HG02623 (cell line): ENCODE measurements at regions not wholly inside any gene's neighbourhood (a gene's known extent, or its start where the extent isn't known, plus 50 kb on each side); places are given as distances from the start of the nearest gene placed in this dataset.
"Not testable (repeated sequence)": the region's sequence is repeated elsewhere in the genome, so short reads cannot be mapped to it uniquely, and the experiment has no call there.

ENCODE experiments used
- ATAC-seq: cut with Tn5 transposase; IDR thresholded peaks from one replicate; pipeline ENCODE4 v1.9.1; 2021; ENCODE audit warnings: moderate library complexity; ENCODE audit not compliant: unreplicated experiment

GRCh38 chrX:150118476-150118875 is 180.2 kb upstream of the EOLA2 start:
- no peak for ATAC-seq

GRCh38 chrX:150119323-150119722 is 181.0 kb upstream of the EOLA2 start:
- ATAC-seq = no peak

GRCh38 chrX:150125045-150125444 is 186.8 kb upstream of the EOLA2 start:
- not testable (repeated sequence) for ATAC-seq

DNA sequence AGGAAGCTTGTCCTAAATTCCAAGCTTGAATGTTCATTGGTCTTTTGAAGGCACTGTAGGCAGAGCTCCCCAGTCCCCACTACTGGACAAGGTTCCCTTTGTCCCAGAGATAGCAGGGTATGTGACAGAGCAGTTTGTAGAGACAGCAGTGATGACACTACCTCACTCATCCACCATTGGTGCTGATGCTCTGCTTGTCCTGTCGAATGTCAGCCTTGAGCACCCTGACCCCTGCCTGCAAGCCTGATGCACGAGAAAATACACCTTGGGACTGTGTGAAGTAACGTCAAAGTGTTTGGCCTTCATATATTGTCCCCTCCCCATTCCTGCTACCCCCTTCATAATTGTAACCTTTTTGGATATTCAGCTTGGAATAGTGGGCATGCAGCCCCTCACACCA is 188.9 kb upstream of the EOLA2 start:
- ATAC-seq = no peak

DNA sequence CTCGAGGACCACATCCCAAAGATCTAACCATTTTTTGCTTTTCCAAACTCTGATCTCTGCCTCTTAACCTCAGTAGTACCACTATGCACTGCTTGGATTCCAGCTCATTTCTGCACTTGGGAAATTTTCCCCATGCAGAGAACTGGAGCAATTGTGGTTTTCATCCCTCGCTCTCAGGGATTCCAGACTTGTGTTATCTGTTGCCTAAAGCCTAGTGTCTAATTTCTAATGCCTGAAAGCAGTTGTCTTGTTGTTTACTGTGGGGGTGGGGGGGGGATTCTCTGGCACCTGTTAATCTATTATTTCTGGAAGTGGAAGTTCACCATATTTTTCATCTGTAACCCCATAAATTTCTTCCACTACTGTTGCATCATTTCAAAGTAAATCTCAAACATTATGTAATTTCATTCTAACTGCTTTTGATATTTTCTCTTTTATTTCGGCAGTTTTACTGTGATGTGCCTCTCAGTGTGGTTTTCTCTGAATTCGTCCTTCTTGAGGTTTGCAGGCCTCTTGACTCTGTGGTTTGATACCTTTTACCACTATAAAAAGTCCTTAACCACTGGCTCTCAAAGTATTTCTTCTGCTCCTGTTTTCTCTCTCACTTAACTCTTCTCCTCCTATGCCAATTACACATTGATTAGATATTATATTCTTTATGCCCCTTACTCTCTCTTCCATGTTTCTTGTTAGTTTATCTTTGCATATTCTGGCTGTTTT is 205.6 kb upstream of the EOLA2 start:
- ATAC-seq = no peak

GRCh38 chrX:150146271-150146896 is 208.1 kb upstream of the EOLA2 start:
- ATAC-seq = no peak

- ATAC-seq = no peak
Observed at GRCh38 chrX:150148749-150149672, 210.7 kb upstream of the EOLA2 start.

DNA sequence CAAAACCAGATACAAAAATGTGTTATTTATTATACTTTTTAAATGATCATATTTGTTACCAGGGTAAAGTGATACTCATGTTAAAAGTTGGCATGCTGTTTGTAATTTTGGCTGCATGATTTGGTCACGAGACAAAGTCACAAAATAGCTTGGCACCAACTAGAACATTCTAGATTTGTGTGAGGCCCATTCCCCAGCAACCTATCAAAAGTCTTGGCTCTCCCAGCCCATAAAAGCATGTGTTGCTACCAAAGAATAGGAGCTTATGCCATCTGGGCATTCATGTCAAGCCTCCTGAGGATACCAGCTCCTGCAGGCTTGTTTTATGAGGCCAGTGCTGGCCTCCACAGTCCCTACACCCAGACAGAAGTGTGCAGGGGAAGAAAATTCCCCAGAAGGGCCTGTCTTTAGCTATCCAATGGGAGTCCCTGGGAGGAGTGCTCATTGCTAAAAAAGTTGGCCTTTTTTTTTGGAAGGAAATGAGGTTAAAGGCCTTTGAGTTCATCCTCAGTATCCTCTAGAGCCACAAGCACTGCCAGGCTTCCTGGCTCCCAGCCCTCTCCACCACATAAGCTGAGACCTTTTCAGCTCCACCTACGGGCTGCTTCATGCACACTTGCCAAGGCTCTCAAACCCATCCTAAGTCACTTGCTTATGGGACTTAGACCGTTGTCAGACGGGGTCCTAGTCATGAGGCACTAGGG is 211.9 kb upstream of the EOLA2 start:
- ATAC-seq = no peak

DNA sequence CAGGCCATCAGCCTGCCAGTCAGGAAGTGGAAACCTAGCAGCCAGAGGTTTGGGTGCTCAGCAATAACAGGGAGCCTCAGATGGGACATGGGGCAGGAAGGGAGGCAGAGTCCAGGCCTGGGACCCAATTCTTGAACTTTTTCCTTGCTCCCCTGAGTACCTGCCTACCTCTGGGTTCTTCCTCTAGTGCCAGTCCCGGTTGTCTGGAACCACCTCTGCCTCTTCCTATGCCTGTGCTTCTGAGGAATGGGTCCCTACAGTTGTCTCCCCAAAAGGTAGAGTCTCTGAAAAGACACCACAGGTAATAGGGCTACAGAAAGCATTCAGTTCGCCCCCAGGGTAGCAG is 212.4 kb upstream of the MAMLD1 start:
- ATAC-seq = no peak

DNA sequence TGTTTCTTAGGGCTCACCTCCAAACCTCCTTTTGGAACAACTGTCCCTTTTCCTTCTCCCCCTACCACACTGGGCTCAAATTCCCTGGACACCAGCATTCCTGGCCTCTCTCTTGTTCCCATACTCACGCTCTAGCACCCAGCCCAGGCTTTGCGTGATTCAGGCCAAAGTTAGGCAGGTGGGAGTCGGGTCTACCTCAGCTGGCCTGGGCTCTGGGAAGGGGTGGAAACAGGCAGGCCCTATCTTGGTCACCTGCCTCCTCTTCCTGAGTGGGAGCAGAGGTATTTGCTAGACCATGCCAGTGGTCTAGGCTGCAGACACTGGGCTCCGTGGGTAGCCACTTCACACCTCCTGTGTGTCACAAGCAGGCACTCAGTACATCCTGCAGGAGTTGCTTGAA is 211.1 kb upstream of the MAMLD1 start:
- no peak for ATAC-seq

DNA sequence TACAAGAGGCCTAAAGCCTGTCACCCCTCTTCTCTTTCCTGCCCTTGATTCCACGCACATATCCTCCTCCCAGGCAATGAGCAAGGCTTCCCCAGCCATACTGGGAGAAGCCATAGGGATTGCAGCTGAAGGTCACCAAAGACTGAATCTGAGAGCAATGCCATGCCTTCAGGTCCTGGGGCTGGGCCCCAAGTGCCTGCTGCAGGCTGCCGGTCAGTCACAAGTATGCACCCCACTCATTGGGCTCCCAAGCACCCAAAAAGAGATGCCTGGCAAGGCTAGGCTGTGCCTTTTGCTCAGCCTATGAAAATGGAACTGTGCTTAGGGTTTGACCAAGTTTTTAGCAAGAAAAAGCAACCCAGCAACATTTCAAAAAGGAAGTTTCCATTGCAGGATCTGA is 210.6 kb upstream of the MAMLD1 start:
- ATAC-seq = no peak

DNA sequence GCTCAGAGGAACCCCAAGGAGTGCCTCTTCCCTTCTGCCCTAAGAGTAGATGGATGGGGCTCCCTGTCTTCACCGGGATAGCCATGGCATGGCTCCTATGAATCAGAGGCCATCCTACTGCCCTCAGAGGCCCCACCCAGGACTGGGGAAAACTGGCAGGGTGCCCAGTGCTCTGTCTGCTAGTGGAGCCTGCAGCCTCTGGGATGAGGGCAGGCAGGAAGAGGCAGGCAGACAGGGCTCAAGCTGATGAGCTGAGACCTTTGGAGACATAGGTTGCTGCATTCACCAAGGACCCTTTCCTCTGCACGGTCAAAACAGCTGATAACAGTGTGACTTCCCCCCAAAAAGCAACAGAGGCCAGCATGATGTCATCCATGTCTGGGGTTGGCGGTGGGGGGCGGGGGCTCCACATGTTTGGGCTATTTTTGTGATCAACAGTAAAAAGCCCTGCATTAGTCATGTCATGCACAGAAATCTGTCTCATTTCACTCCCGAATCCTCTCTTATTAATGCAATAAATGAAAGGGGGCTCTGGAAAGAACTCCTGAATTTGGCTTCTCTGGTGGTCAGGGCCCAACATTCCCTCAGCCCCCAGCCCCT is 207.6 kb upstream of the MAMLD1 start:
- ATAC-seq = no peak

DNA sequence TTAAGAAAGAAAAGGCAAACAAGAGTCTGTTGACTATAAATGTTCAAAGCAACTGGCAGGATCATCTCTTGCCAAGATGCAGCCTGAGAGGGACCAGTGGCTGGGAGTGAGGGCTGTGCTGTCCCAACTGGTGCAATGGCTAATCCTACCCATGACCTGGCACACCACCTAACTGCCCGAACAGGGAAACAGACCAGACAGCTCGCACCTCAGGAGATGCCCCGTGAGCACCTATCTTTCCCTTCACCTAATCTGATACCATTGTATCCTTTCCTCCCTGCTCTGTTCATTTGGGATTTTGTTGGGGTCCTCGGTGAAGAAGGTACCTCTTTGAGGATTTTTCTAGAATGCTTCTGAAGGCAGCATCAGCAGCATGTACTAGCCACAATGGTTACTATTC is 206.5 kb upstream of the MAMLD1 start:
- no peak for ATAC-seq

GRCh38 chrX:150157291-150157690 is 205.8 kb upstream of the MAMLD1 start:
- ATAC-seq = no peak

DNA sequence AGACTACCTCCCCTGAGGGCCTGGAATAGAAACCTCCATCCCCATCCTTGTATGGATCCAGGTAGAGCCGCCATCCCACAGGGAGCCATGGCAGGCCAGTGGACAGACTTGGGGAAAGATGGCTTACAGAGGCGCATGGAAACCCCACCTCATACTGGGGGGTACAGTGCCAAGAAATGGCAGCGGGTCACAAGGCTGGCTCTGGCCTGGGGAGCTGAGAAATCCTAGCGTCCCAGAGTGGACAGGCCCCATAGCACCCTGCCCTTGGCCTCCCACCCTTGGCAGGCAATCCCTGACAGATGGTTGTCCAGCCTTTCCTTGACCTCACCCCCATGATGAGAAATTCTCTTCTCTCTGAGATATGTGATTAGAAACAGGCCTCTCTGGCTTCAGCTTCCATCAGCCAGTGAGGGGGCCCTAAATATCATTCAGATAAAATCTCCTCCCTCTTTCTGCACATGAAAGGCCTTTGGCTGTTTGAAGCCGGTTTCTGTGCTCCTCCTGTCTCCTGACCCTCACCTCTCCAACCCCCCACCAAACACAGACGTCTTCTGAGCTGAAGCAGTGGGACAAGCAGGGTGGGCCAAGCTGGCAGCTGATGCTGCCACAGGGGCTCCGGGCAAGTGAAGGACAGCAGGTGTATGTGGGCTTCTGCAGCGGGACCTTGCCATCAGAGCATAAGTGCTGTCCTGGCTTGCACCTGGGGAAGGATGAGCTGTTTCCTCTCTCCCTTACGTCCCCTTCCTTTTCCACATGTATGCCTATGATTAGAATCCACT is 204.4 kb upstream of the MAMLD1 start:
- no peak for ATAC-seq

- no peak for ATAC-seq
Observed at GRCh38 chrX:150159537-150159936, 203.6 kb upstream of the MAMLD1 start.

DNA sequence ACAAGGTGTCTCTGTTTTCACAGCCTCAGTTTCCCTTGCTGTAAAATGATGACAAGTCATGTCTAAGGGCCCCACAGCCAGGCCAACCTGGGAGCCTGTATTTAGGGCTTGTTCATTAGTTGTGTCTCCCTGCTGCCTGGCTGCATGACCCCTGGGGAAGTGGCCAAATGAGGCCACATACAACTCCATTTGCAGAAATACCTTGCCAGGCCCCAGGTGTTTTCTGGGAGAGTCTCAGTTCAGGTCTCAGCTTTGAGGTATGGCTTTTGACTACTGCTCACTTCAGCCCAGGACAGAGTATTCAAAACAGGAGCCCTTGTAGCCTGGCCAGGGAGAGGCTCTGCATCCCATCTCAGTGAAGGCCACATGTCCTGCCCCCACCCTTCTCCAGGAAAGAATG is 202.5 kb upstream of the MAMLD1 start:
- ATAC-seq = no peak

- no peak for ATAC-seq
Observed at GRCh38 chrX:150161193-150161592, 201.9 kb upstream of the MAMLD1 start.

GRCh38 chrX:150162141-150162540 is 201.0 kb upstream of the MAMLD1 start:
- no peak for ATAC-seq
